IPS-18c (cell line): ENCODE measurements at regions not wholly inside any gene's neighbourhood (a gene's known extent, or its start where the extent isn't known, plus 50 kb on each side); places are given as distances from the start of the nearest gene placed in this dataset.

ENCODE experiments used
- H3K4me3 ChIP-seq: 2 replicates; pipeline ENCODE4 v1.7.0; 2013; ENCODE audit warnings: low read depth, mild to moderate bottlenecking, low read length, moderate library complexity; ENCODE audit not compliant: insufficient read depth
- H3K9me3 ChIP-seq: one replicate; pipeline ENCODE4 v1.6.1; 2013; ENCODE audit warnings: mild to moderate bottlenecking, low read length, moderate library complexity; ENCODE audit not compliant: control insufficient read depth, insufficient read depth

DNA sequence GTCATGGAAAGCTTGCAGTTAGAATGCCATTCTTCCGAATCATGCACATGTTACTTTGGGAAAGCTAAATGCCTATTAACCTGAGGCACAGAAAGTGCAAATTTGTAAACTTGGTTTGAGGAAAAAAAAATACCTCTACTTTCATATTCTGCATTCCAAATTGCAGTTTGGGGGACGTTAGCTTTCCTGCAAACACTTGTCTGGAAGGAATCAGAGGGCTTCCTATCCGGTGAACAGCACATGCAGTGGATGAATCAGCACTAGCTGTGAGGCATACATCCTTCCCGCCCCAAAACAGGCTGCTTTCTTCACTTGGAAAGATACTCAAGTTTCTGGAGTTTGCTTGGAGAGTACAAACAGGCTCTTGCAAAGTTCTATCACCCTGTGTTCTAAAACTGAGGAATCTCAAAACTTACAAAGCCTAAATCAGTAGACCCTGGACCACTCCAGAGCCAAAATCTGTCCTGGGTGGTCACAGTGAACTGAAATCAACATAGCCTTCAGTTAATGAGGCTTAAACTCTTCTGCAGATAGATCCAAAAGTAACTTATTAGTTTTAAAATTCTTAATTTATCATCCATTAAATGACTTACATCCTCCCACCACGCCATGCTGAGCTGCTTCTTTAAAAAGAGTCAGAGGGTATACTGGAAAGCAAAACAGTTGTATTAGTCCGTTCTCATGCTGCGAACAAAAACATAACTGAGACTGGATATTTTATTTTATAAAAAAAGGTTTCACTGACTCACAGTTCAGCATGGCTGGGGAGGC lies 802.3 kb upstream of the ARGLU1 start:
- no peaks in the 10 kb centered on the region for H3K9me3 ChIP-seq
- H3K4me3 ChIP-seq = no peak overlapping the region

DNA sequence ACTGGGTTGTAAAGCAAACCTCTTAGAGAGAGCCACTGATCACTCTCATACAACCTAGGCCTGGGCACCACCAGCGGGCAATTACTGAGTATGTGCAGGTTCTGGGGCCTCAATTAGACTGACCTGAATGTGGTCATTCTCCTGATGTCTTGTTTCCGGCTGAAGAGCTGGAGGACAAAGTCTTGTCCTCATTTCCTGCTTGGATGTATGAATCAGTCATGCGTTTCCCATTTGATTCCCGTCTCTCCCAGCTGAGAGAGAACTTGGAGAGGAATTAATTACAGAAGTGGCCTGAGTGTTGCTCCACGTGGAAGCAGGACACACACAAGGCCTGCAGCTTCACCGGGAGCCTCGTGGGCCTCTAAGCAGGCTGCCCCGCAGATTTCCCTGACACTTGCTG lies 799.3 kb upstream of the ARGLU1 start:
- H3K9me3 ChIP-seq = no peaks in the 10 kb centered on the region
- H3K4me3 ChIP-seq = no peak overlapping the region

DNA sequence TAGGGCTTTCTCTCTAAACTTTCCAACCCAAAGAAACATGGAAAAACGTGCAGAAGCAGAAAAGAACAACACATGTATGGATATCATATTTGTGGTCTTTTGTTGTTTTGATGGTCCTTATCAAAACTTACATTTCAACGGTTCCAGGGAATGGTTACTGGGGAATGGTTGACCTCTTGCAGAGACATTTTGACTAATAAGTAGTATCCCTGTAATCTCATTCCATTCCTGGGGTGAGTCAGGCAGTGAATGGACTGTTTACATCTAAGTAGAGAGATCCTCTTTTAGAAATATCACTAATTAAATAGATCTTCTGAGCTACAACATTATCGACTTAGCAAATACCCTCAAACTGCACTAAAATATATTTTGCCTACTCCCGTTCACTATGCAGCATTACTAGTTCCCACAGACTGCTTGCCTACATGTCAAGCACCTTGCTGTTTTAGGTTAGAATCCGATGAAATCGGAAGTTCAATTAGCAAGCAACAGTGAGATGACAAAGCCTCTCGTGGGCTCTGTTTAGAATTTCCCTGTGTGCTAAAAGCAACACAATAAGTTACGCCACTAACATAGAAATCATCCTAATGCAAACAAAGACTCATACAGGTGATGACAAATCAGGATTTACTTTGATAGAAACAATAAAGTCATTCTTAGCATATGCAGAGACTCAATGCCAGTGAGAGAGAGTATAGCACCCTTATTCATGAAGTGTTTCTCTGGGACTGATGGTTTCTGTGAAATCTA lies 797.7 kb upstream of the ARGLU1 start:
- Histone ChIP-seq H3K9me3 (no peaks in the 10 kb centered on the region), H3K4me3 (no peak overlapping the region)

GRCh38 chr13:107364658-107365057 lies 796.7 kb upstream of the ARGLU1 start:
- no peak overlapping the region for H3K4me3 ChIP-seq
- no peaks in the 10 kb centered on the region for H3K9me3 ChIP-seq

- no peak overlapping the region for H3K4me3 ChIP-seq
- H3K9me3 ChIP-seq = no peaks in the 10 kb centered on the region
Measured at GRCh38 chr13:107361666-107362065, 793.7 kb upstream of the ARGLU1 start.

- Histone ChIP-seq H3K9me3 (no peaks in the 10 kb centered on the region), H3K4me3 (no peak overlapping the region)
Measured at GRCh38 chr13:107360010-107360409, 792.1 kb upstream of the ARGLU1 start.

DNA sequence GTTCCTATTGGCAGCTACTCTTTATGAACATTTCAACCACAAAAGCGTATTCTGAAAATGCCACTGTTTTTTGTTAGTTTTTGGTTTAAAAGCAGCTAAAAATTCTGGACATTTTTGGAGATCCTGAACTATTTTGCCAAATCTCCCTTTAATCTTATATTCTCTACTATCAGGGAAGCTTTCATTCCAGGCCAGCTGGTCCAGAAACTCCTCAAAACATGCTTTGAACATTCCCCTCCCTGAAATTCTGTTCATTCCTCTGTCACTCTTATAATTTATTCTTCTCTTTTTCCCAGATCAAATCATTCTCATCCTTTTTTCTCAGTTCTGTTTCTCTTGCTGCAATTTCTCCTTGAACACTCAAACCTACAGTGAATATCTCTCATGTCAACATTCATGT lies 790.9 kb upstream of the ARGLU1 start:
- Histone ChIP-seq H3K4me3 (no peak overlapping the region), H3K9me3 (no peaks in the 10 kb centered on the region)

- Histone ChIP-seq H3K4me3 (no peak overlapping the region), H3K9me3 (no peaks in the 10 kb centered on the region)
Measured at GRCh38 chr13:107351305-107351704, 783.4 kb upstream of the ARGLU1 start.

- no peaks in the 10 kb centered on the region for H3K9me3 ChIP-seq
- H3K4me3 ChIP-seq = no peak overlapping the region
Measured at GRCh38 chr13:107348925-107349324, 781.0 kb upstream of the ARGLU1 start.

DNA sequence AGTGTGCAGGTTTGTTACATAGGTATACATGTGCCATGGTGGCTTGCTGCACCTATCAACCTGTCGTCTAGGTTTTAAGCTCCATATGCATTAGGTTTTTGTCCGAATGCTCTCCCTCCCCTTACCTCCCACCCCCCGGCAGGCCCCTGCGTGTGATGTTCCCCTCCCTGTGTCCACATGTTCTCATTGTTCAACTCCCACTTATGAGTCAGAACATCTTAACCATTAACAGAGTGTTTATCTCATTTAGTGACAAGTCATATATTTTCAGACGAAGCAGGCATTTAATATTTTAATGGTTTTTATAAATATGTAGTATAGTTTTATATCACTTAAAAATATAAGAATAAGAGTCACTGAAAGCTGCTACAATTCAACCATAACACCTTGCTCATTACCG lies 780.5 kb upstream of the ARGLU1 start:
- no peak overlapping the region for H3K4me3 ChIP-seq
- H3K9me3 ChIP-seq = no peaks in the 10 kb centered on the region

- H3K4me3 ChIP-seq = no peak overlapping the region
- no peaks in the 10 kb centered on the region for H3K9me3 ChIP-seq
Measured at GRCh38 chr13:107347641-107348369, 779.9 kb upstream of the ARGLU1 start.

DNA sequence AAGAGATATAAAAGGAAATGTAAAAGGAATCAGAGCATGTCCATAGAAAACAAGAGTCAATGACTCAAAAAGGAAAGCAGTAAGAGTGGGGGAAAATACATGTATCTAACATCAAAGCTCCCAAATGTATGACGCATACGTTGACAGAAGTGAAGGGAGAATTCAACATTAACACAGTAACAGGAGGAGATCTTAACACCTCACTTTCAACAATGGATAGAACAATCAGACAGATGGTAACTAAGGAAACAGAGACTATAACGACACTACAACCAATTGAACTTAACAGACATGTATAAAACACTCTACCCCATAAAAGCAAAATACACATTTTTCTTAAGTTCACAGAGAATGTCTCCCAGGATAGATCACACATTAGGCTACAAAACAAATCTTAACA lies 774.8 kb upstream of the ARGLU1 start:
- no peak overlapping the region for H3K4me3 ChIP-seq

DNA sequence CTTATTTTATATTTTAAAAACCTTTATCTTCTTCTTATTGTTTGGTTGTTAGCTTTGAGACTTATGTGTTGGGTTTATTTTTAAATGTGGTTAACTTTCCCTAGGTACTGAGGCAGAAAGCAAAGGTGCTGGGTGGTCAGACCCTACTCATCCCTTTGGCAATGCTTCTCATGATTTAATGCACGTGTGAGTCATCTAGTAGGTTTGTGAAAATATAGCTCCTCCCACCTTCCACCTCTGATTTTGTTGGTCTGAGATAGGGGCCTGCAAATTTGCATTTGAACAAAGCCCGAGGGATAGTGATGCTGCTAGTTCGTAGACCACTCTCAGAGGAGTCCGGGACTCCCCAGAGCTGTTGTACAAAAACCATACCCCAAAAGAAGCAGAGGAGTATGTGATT lies 771.3 kb upstream of the ARGLU1 start:
- Histone ChIP-seq H3K9me3 (no peaks in the 10 kb centered on the region), H3K4me3 (no peak overlapping the region)

More for the DNA sequence above, 774.8 kb upstream of the ARGLU1 start:
- H3K9me3 ChIP-seq = no peaks in the 10 kb centered on the region

- H3K4me3 ChIP-seq = no peak overlapping the region
Measured at GRCh38 chr13:107332188-107332587, 764.3 kb upstream of the ARGLU1 start.

GRCh38 chr13:107331359-107331758 lies 763.4 kb upstream of the ARGLU1 start:
- Histone ChIP-seq H3K9me3 (no peaks in the 10 kb centered on the region), H3K4me3 (no peak overlapping the region)

More at GRCh38 chr13:107332188-107332587, 764.3 kb upstream of the ARGLU1 start:
- H3K9me3 ChIP-seq = no peaks in the 10 kb centered on the region

- Histone ChIP-seq H3K9me3 (no peaks in the 10 kb centered on the region), H3K4me3 (no peak overlapping the region)
Measured at GRCh38 chr13:107330484-107330883, 762.5 kb upstream of the ARGLU1 start.

GRCh38 chr13:107329991-107330390 lies 762.1 kb upstream of the ARGLU1 start:
- Histone ChIP-seq H3K9me3 (no peaks in the 10 kb centered on the region), H3K4me3 (no peak overlapping the region)
